ENCODE measurements at regions not wholly inside any gene's neighbourhood (a gene's known extent, or its start where the extent isn't known, plus 50 kb on each side); places are given as distances from the start of the nearest gene placed in this dataset.

GRCh38 chr2:43101751-43102150 lies 124.7 kb downstream of the ZFP36L2 start:
- no peak overlapping the region for H3K4me3 ChIP-seq (ENCODE audit: low read depth in 2 of 2, low read length in 2 of 2)
- POLR2A ChIA-PET, result interaction anchor here (0.6 kb wide), 2 partner anchors 117 to 128 kb away, joined by 3 to 4 read pairs; no protein-coding TSS in a partner anchor
- DNase-seq (ENCODE audit: low read depth, low spot score) (no peak), ATAC-seq (no peak)
- TF ChIP-seq TCF7L2 (IDR thresholded peaks at IDR 0.05; ENCODE audit: low read depth, low read length) (no peak), SIN3A (IDR thresholded peaks at IDR 0.05; ENCODE audit: borderline replicate concordance, insufficient read depth, low read depth, low read length) (no peak)
- intact Hi-C loops (cut with micrococcal nuclease; ENCODE audit: unreplicated experiment), result no loop called here
- H3K27me3 ChIP-seq (ENCODE audit: control insufficient read depth, insufficient read depth, low read length), result no peaks in the 10 kb centered on the region
- in situ Hi-C loops (cut with HindIII; ENCODE audit: low pct_unique_long_range_greater_than_20kb, low sequenced_read_pairs), result no loop called here
- BruUV-seq (replicated peaks), result no TSS peak
- no peaks in the 10 kb centered on the region for H3K36me3 ChIP-seq (ENCODE audit: control insufficient read depth, insufficient read depth, low read length)
- peak overlapping the region; percentile 34; the same call in 1 of the 2 replicates for H3K27ac ChIP-seq (ENCODE audit: low read length)
- no peaks in the 10 kb centered on the region for H3K9me3 ChIP-seq (ENCODE audit: control insufficient read depth, insufficient read depth, low read depth, low read length)
- peaks cover 5% of the 10 kb centered on the region for H3K4me1 ChIP-seq (ENCODE audit: control insufficient read depth, insufficient read depth, low read length)
- CTCF ChIA-PET, result interaction anchor here (0.9 kb wide), 1 partner anchor 25 kb away, joined by 3 read pairs; no protein-coding TSS in a partner anchor

GRCh38 chr2:43100883-43101662 lies 125.3 kb downstream of the ZFP36L2 start:
- Histone ChIP-seq H3K36me3 (ENCODE audit: control insufficient read depth, insufficient read depth, low read length) (no peaks in the 10 kb centered on the region), H3K9me3 (ENCODE audit: control insufficient read depth, insufficient read depth, low read depth, low read length) (no peaks in the 10 kb centered on the region), H3K4me3 (ENCODE audit: low read depth in 2 of 2, low read length in 2 of 2) (peak overlapping the region; percentile 34 to 43), H3K27me3 (ENCODE audit: control insufficient read depth, insufficient read depth, low read length) (no peaks in the 10 kb centered on the region), H3K4me1 (ENCODE audit: control insufficient read depth, insufficient read depth, low read length) (peaks cover 2% of the 10 kb centered on the region), H3K27ac (ENCODE audit: low read length) (peak overlapping the region; percentile 34; the same call in 1 of the 2 replicates)
- intact Hi-C loops (cut with micrococcal nuclease; ENCODE audit: unreplicated experiment) (no loop called here), in situ Hi-C loops (cut with HindIII; ENCODE audit: low pct_unique_long_range_greater_than_20kb, low sequenced_read_pairs) (no loop called here)
- ChIA-PET CTCF (interaction anchor here (0.6 kb wide), 1 partner anchor 35 kb away, joined by 4 read pairs; no protein-coding TSS in a partner anchor), POLR2A (interaction anchor here (0.6 kb wide), 2 partner anchors 27 to 127 kb away, joined by 4 to 7 read pairs; no protein-coding TSS in a partner anchor)
- DNase-seq (ENCODE audit: low read depth, low spot score) (no peak), ATAC-seq (peak; percentile 75)
- TF ChIP-seq POLR2AphosphoS5 (IDR thresholded peaks at IDR 0.05; ENCODE audit: low read depth, low read length), result no peak
- no peak for TF ChIP-seq SIN3A (IDR thresholded peaks at IDR 0.05; ENCODE audit: borderline replicate concordance, insufficient read depth, low read depth, low read length)
- TF ChIP-seq REST (IDR thresholded peaks at IDR 0.05; ENCODE audit: insufficient read depth in 1 of 2, low read depth in 2 of 2, low read length in 1 of 2), result no peak
- TF ChIP-seq CTCF (IDR thresholded peaks at IDR 0.05), result no peak
- TF ChIP-seq TCF7L2 (IDR thresholded peaks at IDR 0.05; ENCODE audit: low read depth, low read length), result no peak
- BruUV-seq (replicated peaks), result no TSS peak

Data from Panc1 (cell line).